ENCODE measurements at regions not wholly inside any gene's neighbourhood (a gene's known extent, or its start where the extent isn't known, plus 50 kb on each side); places are given as distances from the start of the nearest gene placed in this dataset.

DNA sequence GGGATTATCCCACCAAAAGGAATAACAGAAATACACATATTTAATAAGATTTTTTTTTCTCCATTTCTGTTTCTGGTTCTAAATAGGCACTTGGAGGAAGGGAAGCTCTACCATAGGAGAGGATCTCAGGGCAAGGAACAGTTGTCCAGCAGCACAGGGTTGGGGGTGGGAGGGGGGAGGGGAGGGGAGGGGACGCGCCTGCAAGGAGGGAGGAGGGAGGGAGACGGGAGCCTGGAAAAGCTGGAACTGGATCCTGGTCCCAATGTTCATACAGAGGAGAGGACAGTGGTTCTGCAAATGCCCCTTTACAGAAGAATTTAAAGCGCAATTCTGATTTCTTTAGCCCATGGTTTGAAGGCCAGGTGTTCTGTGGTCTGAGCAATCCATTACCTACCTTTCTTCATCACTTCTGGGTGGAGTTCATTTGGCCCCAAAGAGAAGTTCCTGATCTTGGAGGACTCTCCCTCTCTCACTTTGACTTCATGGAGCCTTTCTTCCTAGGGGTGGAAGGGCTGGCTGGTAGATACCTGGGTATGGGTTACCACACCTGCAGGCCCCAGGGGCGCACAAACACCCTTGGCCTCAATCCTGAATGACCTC, 348.9 kb upstream of the NCAM1 start:
- DNase-seq: no peak
- WGBS, 2 donors: 54 to 58% methylated on average over 5 of the region's 5 CpGs
- Histone ChIP-seq H3K4me1 (peaks cover 24 to 65% (median 30%) of the 10 kb centered on the region in 3 donors), H3K36me3 (no peaks in the 10 kb centered on the region), H3K27ac (peak overlapping the region; percentile 38 to 86 (median 78)), H3K27me3 (no peaks in the 10 kb centered on the region), H3K9me3 (no peaks in the 10 kb centered on the region), H3K4me3 (no peak overlapping the region)
- intact Hi-C loops (cut with DNase I): no loop called here
- TF ChIP-seq, protein P1, sequence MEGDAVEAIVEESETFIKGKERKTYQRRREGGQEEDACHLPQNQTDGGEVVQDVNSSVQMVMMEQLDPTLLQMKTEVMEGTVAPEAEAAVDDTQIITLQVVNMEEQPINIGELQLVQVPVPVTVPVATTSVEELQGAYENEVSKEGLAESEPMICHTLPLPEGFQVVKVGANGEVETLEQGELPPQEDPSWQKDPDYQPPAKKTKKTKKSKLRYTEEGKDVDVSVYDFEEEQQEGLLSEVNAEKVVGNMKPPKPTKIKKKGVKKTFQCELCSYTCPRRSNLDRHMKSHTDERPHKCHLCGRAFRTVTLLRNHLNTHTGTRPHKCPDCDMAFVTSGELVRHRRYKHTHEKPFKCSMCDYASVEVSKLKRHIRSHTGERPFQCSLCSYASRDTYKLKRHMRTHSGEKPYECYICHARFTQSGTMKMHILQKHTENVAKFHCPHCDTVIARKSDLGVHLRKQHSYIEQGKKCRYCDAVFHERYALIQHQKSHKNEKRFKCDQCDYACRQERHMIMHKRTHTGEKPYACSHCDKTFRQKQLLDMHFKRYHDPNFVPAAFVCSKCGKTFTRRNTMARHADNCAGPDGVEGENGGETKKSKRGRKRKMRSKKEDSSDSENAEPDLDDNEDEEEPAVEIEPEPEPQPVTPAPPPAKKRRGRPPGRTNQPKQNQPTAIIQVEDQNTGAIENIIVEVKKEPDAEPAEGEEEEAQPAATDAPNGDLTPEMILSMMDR (IDR thresholded peaks at IDR 0.05): no peak
- no peak for TF ChIP-seq POLR2A (IDR thresholded peaks at IDR 0.05)

DNA sequence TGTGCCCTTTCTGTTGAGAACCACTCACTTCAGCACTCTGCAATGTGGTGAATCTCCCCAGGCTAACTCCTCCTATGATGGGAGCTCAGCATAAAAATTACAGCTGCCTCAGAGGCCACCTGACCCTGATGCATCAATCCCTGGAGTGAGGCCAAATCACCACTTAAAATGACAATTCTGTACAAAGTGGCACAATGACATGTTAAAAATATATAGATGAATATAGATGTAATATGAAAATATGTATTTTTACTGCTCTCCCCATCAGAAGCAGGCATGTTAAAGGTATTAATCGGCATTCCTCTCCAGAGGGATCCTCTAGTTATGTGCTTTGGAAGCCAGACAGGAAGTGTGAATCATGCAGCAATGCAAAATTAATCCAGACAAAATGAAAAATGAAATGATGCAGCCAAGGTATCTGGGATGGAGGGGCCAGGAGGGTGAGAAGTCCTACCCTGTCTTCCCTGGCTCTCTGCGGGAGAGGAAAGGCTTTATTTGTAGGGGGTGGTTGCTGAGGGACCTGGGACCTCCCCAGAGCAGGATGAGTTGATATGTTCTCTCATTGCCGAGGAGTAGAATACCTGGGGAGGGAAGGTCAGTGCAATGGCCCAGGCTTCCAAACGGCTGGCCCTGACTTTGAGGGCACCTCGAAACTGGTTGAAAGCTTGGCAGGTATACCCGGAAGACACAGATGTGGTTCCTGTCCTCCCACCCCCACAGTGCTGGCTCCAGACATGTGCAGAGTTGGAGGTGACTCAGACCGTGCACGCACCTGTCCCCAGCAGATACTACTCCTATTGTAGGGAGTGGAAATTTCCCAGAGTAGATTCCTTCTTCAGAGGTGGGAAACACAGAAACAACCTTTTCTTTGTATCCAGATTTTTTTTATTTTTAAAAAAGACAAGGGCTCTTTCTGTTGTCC, 347.9 kb upstream of the NCAM1 start:
- TF ChIP-seq POLR2A (IDR thresholded peaks at IDR 0.05): no peak
- TF ChIP-seq, protein P1 (IDR thresholded peaks at IDR 0.05): no peak
- WGBS, 2 donors: 17 to 31% methylated on average over 8 of the region's 8 CpGs
- Histone ChIP-seq H3K36me3 (no peaks in the 10 kb centered on the region), H3K4me3 (no peak overlapping the region), H3K4me1 (peaks cover 24 to 65% (median 30%) of the 10 kb centered on the region in 3 donors), H3K9me3 (no peaks in the 10 kb centered on the region), H3K27me3 (no peaks in the 10 kb centered on the region), H3K27ac (peak overlapping the region; percentile 65 to 86 (median 78))
- no peak for DNase-seq
- intact Hi-C loops (cut with DNase I): no loop called here

GRCh38 chr11:112614605-112615004, 346.6 kb upstream of the NCAM1 start:
- no peaks in the 10 kb centered on the region for H3K36me3 ChIP-seq
- no peak for DNase-seq
- 22 to 25% methylated on average over 1 of the region's 1 CpG for WGBS, 2 donors
- no peak overlapping the region for H3K4me3 ChIP-seq
- intact Hi-C loops (cut with DNase I): no loop called here
- peaks cover 24 to 65% (median 30%) of the 10 kb centered on the region in 3 donors for H3K4me1 ChIP-seq
- peak overlapping the region; percentile 26 to 86 (median 75) for H3K27ac ChIP-seq
- TF ChIP-seq, protein P1 (IDR thresholded peaks at IDR 0.05): no peak
- H3K9me3 ChIP-seq: no peaks in the 10 kb centered on the region
- no peaks in the 10 kb centered on the region for H3K27me3 ChIP-seq

DNA sequence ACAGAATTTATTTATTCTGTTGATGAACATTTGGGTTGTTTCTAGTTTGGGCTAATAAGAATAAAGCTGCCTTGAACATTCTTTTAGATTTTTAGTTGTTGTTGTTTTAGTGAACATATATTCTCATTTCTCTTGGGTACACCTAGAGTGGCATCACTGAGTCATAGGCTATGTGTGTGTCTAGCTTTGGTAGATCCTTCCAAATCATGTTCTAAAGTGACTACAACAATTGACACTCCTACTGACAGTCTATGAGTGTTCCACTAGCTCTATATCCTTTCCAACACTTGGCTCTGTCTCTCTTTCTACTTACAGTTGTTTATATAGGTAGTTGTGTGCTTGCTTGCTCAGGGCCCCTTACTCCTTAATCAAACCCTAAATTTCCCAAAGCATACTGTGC, 346.0 kb upstream of the NCAM1 start:
- no peak for DNase-seq
- no peaks in the 10 kb centered on the region for H3K27me3 ChIP-seq
- no peaks in the 10 kb centered on the region for H3K36me3 ChIP-seq
- peak overlapping the region; percentile 65 to 86 (median 76) for H3K27ac ChIP-seq
- TF ChIP-seq POLR2A (IDR thresholded peaks at IDR 0.05): no peak
- TF ChIP-seq, protein P1 (IDR thresholded peaks at IDR 0.05): no peak
- intact Hi-C loops (cut with DNase I): no loop called here
- no peaks in the 10 kb centered on the region for H3K9me3 ChIP-seq
- no peak overlapping the region for H3K4me3 ChIP-seq
- peaks cover 27 to 69% (median 30%) of the 10 kb centered on the region in 3 donors for H3K4me1 ChIP-seq

DNA sequence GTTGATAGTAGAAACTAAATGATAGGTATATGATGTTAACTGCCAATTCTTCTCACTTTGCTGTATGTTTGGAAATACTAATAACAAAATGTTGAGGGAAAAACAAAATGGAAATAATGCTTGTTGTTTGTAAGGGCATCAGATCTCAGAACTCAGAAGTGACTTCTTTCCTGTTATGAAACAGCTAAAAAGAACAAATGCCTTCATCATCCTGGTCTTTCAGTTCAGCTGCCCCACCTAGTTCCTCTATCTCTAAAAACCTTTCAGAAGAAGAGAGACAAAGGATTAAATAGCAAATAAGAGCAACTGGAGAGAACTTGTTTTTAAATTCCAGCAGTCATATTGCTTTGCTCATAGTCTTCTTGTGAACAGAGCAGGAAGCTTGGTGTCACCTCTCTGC, 345.3 kb upstream of the NCAM1 start:
- no peak for DNase-seq
- no peak overlapping the region for H3K4me3 ChIP-seq
- TF ChIP-seq POLR2A (IDR thresholded peaks at IDR 0.05): no peak
- TF ChIP-seq, protein P1 (IDR thresholded peaks at IDR 0.05): no peak
- H3K36me3 ChIP-seq: no peaks in the 10 kb centered on the region
- H3K4me1 ChIP-seq: peaks cover 34 to 74% (median 34%) of the 10 kb centered on the region in 3 donors
- intact Hi-C loops (cut with DNase I): no loop called here
- H3K9me3 ChIP-seq: no peaks in the 10 kb centered on the region
- H3K27ac ChIP-seq: peak overlapping the region; percentile 65 to 86 (median 76)
- H3K27me3 ChIP-seq: no peaks in the 10 kb centered on the region
